Mesendoderm (in vitro differentiated cells): ENCODE measurements at regions not wholly inside any gene's neighbourhood (a gene's known extent, or its start where the extent isn't known, plus 50 kb on each side); places are given as distances from the start of the nearest gene placed in this dataset.
"Not testable (repeated sequence)": the region's sequence is repeated elsewhere in the genome, so short reads cannot be mapped to it uniquely, and the experiment has no call there.

Experiments
- DNase-seq: peaks from one replicate; pipeline ENCODE4 v3.0.0; 2013
- H2AK5ac ChIP-seq: 2 replicates; pipeline ENCODE4 v1.6.1; 2013; ENCODE audit warnings: low read length, inconsistent platforms
- H2BK120ac ChIP-seq: 2 replicates; pipeline ENCODE4 v1.6.1; 2013; ENCODE audit warnings: low read depth, mild to moderate bottlenecking, low read length, moderate library complexity, mixed read lengths
- H2BK15ac ChIP-seq: replicated peaks from 2 replicates; pipeline ENCODE4 v1.6.1; 2013; ENCODE audit warnings: low read depth, mild to moderate bottlenecking, moderate library complexity
- H2BK5ac ChIP-seq: 2 replicates; pipeline ENCODE4 v1.6.1; 2013; ENCODE audit warnings: low read length, inconsistent platforms
- H3K18ac ChIP-seq: 2 replicates; pipeline ENCODE4 v1.6.1; 2013; ENCODE audit warnings: mild to moderate bottlenecking, low read length, mixed read lengths
- H3K23ac ChIP-seq: one replicate; pipeline ENCODE4 v1.6.1; 2013; ENCODE audit warnings: low read length
- H3K27ac ChIP-seq: 2 replicates; pipeline ENCODE4 v1.5.1; 2013; ENCODE audit warnings: low read depth, mild to moderate bottlenecking, inconsistent platforms, low read length, moderate library complexity
- H3K27me3 ChIP-seq: 2 replicates; pipeline ENCODE4 v1.6.1; 2013; ENCODE audit warnings: low read length, control low read depth, mild to moderate bottlenecking, inconsistent platforms; ENCODE audit not compliant: insufficient read depth, poor library complexity
- H3K36me3 ChIP-seq: 2 replicates; pipeline ENCODE4 v1.6.1; 2013; ENCODE audit warnings: low read length, inconsistent platforms; ENCODE audit not compliant: control insufficient read depth, insufficient read depth
- H3K4ac ChIP-seq: one replicate; pipeline ENCODE4 v1.6.1; 2013; ENCODE audit warnings: low read depth, mild to moderate bottlenecking, low read length, moderate library complexity
- H3K4me1 ChIP-seq: 2 replicates; pipeline ENCODE4 v1.6.1; 2013; ENCODE audit warnings: low read depth, low read length, inconsistent platforms; ENCODE audit not compliant: control insufficient read depth
- H3K4me2 ChIP-seq: 2 replicates; pipeline ENCODE4 v1.6.1; 2013; ENCODE audit warnings: low read length
- H3K4me3 ChIP-seq: 2 replicates; pipeline ENCODE4 v1.5.1; 2013; ENCODE audit warnings: mild to moderate bottlenecking, low read length
- H3K56ac ChIP-seq: one replicate; pipeline ENCODE4 v1.6.1; 2013; ENCODE audit warnings: low read length
- H3K79me1 ChIP-seq: 2 replicates; pipeline ENCODE4 v1.6.1; 2013; ENCODE audit warnings: low read length, inconsistent platforms
- H3K79me2 ChIP-seq: 2 replicates; pipeline ENCODE4 v1.6.1; 2013; ENCODE audit warnings: mild to moderate bottlenecking, low read length; ENCODE audit not compliant: control insufficient read depth, insufficient read depth
- H3K9ac ChIP-seq: 2 replicates; pipeline ENCODE4 v1.6.1; 2013; ENCODE audit warnings: low read length, inconsistent platforms
- H4K5ac ChIP-seq: one replicate; pipeline ENCODE4 v1.6.1; 2013; ENCODE audit warnings: low read length
- H4K8ac ChIP-seq: one replicate; pipeline ENCODE4 v1.6.1; 2013; ENCODE audit warnings: low read depth, mild to moderate bottlenecking, control low read depth, low read length, moderate library complexity
- WGBS: extraction: QIAGEN DNeasy Blood & Tissue Kit; methylation state at CpG from one replicate; pipeline ENCODE4 v1.1.7; 2013; ENCODE audit warnings: low lambda C conversion rate, missing lambda C conversion rate; ENCODE audit not compliant: insufficient coverage; ENCODE audit errors: extremely low coverage; 5-methylcytosine and 5-hydroxymethylcytosine counted together

- not testable (repeated sequence) for H3K4me2 ChIP-seq, H2BK15ac ChIP-seq, H3K79me2 ChIP-seq, H3K4ac ChIP-seq, H4K8ac ChIP-seq, H3K4me3 ChIP-seq, H3K79me1 ChIP-seq, H3K56ac ChIP-seq, H3K27me3 ChIP-seq, H3K9ac ChIP-seq, H2AK5ac ChIP-seq, H3K27ac ChIP-seq, H4K5ac ChIP-seq, H3K18ac ChIP-seq, H2BK5ac ChIP-seq, H2BK120ac ChIP-seq, H3K36me3 ChIP-seq, H3K4me1 ChIP-seq, H3K23ac ChIP-seq
- no CpG with 5 or more reads among the region's 13 CpGs for WGBS
- DNase-seq, result peak; percentile 16
These were observed 584.2 kb upstream of the SLC39A10 start for GRCh38 chr2:195072806-195073205.

GRCh38 chr2:195057001-195057400 is 600.0 kb upstream of the SLC39A10 start:
- H2BK5ac ChIP-seq, result no peak overlapping the region
- H3K9ac ChIP-seq, result no peak overlapping the region
- no peaks in the 10 kb centered on the region for H3K79me2 ChIP-seq
- no peak overlapping the region for H3K4me2 ChIP-seq
- H3K79me1 ChIP-seq, result no peaks in the 10 kb centered on the region
- H2BK15ac ChIP-seq, result no peak overlapping the region
- H3K36me3 ChIP-seq, result no peaks in the 10 kb centered on the region
- H4K8ac ChIP-seq, result no peak overlapping the region
- H3K4me1 ChIP-seq, result no peaks in the 10 kb centered on the region
- H3K27me3 ChIP-seq, result no peaks in the 10 kb centered on the region
- H4K5ac ChIP-seq, result no peak overlapping the region
- H3K56ac ChIP-seq, result no peak overlapping the region
- H3K4me3 ChIP-seq, result no peak overlapping the region
- no peak overlapping the region for H3K23ac ChIP-seq
- H3K4ac ChIP-seq, result no peak overlapping the region
- no peak overlapping the region for H2BK120ac ChIP-seq
- WGBS, result no CpG with 5 or more reads among the region's 2 CpGs
- H3K18ac ChIP-seq, result no peak overlapping the region
- no peak for DNase-seq
- H2AK5ac ChIP-seq, result no peak overlapping the region
- H3K27ac ChIP-seq, result no peak overlapping the region

GRCh38 chr2:195055996-195056395 is 601.0 kb upstream of the SLC39A10 start:
- Histone ChIP-seq H3K36me3 (no peaks in the 10 kb centered on the region), H3K79me2 (no peaks in the 10 kb centered on the region), H2BK5ac (no peak overlapping the region), H3K18ac (no peak overlapping the region), H4K5ac (no peak overlapping the region), H4K8ac (no peak overlapping the region), H3K56ac (no peak overlapping the region), H2AK5ac (no peak overlapping the region), H3K9ac (no peak overlapping the region), H3K27me3 (no peaks in the 10 kb centered on the region), H3K4me3 (no peak overlapping the region), H2BK120ac (no peak overlapping the region), H3K23ac (no peak overlapping the region), H3K27ac (no peak overlapping the region), H3K79me1 (no peaks in the 10 kb centered on the region), H3K4me1 (no peaks in the 10 kb centered on the region), H3K4ac (no peak overlapping the region), H3K4me2 (no peak overlapping the region), H2BK15ac (no peak overlapping the region)
- WGBS, result no CpG with 5 or more reads among the region's 2 CpGs
- no peak for DNase-seq

- DNase-seq, result no peak
- Histone ChIP-seq H3K4me1 (no peaks in the 10 kb centered on the region), H4K8ac (no peak overlapping the region), H3K56ac (no peak overlapping the region), H3K79me2 (no peaks in the 10 kb centered on the region), H2BK15ac (no peak overlapping the region), H3K79me1 (no peaks in the 10 kb centered on the region), H3K36me3 (no peaks in the 10 kb centered on the region), H2AK5ac (no peak overlapping the region), H3K27me3 (no peaks in the 10 kb centered on the region), H3K4me3 (no peak overlapping the region), H3K9ac (no peak overlapping the region), H3K4ac (no peak overlapping the region), H3K18ac (no peak overlapping the region), H4K5ac (no peak overlapping the region), H2BK5ac (no peak overlapping the region), H3K27ac (no peak overlapping the region), H3K4me2 (no peak overlapping the region), H2BK120ac (no peak overlapping the region), H3K23ac (no peak overlapping the region)
These were observed 605.6 kb upstream of the SLC39A10 start for GRCh38 chr2:195051401-195051800.

- Histone ChIP-seq H3K27me3 (no peaks in the 10 kb centered on the region), H4K8ac (no peak overlapping the region), H3K27ac (no peak overlapping the region), H3K56ac (no peak overlapping the region), H3K79me1 (no peaks in the 10 kb centered on the region), H3K23ac (no peak overlapping the region), H2BK5ac (no peak overlapping the region), H2BK15ac (no peak overlapping the region), H2BK120ac (no peak overlapping the region), H3K36me3 (no peaks in the 10 kb centered on the region), H3K4me3 (no peak overlapping the region), H2AK5ac (no peak overlapping the region), H4K5ac (no peak overlapping the region), H3K79me2 (no peaks in the 10 kb centered on the region), H3K18ac (no peak overlapping the region), H3K9ac (no peak overlapping the region), H3K4me1 (no peaks in the 10 kb centered on the region), H3K4me2 (no peak overlapping the region), H3K4ac (no peak overlapping the region)
- DNase-seq, result no peak
- no CpG with 5 or more reads among the region's 1 CpG for WGBS
These were observed 607.5 kb upstream of the SLC39A10 start for GRCh38 chr2:195049372-195050031.

- Histone ChIP-seq H2AK5ac (no peak overlapping the region), H3K36me3 (no peaks in the 10 kb centered on the region), H3K27me3 (no peaks in the 10 kb centered on the region), H3K18ac (no peak overlapping the region), H3K4ac (no peak overlapping the region), H3K56ac (no peak overlapping the region), H3K79me1 (no peaks in the 10 kb centered on the region), H2BK15ac (no peak overlapping the region), H3K4me1 (no peaks in the 10 kb centered on the region), H4K5ac (no peak overlapping the region), H2BK120ac (no peak overlapping the region), H3K27ac (no peak overlapping the region), H2BK5ac (no peak overlapping the region), H3K9ac (no peak overlapping the region), H3K23ac (no peak overlapping the region), H3K4me3 (no peak overlapping the region), H3K79me2 (no peaks in the 10 kb centered on the region), H3K4me2 (no peak overlapping the region), H4K8ac (no peak overlapping the region)
- WGBS, result no CpG with 5 or more reads among the region's 2 CpGs
- no peak for DNase-seq
These were observed 609.1 kb upstream of the SLC39A10 start for GRCh38 chr2:195047955-195048354.
